ENCODE measurements at regions not wholly inside any gene's neighbourhood (a gene's known extent, or its start where the extent isn't known, plus 50 kb on each side); places are given as distances from the start of the nearest gene placed in this dataset.

DNA sequence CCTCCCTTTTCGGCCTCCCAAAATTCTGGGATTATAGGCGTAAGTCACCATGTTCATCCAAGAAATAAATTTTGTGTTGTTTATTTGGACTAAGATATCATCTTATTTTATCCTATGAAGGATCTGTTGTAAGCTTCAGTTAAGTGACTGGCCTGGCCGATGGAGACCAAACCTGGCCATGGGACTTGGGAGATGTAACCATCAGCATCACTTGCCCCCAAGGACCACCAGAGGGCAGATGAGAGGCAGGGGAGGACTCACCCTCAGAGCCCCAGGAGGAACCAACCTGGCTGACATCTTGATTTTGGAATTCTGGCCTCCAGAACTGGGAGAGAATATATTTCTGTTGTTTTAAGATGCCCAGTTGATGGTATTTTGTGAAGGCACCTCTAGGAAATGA, 266.7 kb downstream of the CDH26 start:
- H3K4me3 ChIP-seq = no peak overlapping the region
- no peak for TF ChIP-seq POLR2A (IDR thresholded peaks at IDR 0.05)
- TF ChIP-seq, protein P1, sequence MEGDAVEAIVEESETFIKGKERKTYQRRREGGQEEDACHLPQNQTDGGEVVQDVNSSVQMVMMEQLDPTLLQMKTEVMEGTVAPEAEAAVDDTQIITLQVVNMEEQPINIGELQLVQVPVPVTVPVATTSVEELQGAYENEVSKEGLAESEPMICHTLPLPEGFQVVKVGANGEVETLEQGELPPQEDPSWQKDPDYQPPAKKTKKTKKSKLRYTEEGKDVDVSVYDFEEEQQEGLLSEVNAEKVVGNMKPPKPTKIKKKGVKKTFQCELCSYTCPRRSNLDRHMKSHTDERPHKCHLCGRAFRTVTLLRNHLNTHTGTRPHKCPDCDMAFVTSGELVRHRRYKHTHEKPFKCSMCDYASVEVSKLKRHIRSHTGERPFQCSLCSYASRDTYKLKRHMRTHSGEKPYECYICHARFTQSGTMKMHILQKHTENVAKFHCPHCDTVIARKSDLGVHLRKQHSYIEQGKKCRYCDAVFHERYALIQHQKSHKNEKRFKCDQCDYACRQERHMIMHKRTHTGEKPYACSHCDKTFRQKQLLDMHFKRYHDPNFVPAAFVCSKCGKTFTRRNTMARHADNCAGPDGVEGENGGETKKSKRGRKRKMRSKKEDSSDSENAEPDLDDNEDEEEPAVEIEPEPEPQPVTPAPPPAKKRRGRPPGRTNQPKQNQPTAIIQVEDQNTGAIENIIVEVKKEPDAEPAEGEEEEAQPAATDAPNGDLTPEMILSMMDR (IDR thresholded peaks at IDR 0.05) = no peak
- DNase-seq = no peak
- H3K9me3 ChIP-seq = no peaks in the 10 kb centered on the region
- no peaks in the 10 kb centered on the region for H3K27me3 ChIP-seq
- H3K27ac ChIP-seq = no peak overlapping the region
- H3K4me1 ChIP-seq = no peaks in the 10 kb centered on the region
- intact Hi-C loops (cut with DNase I; ENCODE audit: low total_unique reads) = no loop called here
- no peaks in the 10 kb centered on the region for H3K36me3 ChIP-seq

- no peaks in the 10 kb centered on the region for H3K9me3 ChIP-seq
- no peak for DNase-seq
- no peak overlapping the region for H3K27ac ChIP-seq
- no peaks in the 10 kb centered on the region for H3K27me3 ChIP-seq
- H3K4me3 ChIP-seq = no peak overlapping the region
- no peaks in the 10 kb centered on the region for H3K36me3 ChIP-seq
- no peak for TF ChIP-seq POLR2A (IDR thresholded peaks at IDR 0.05)
- intact Hi-C loops (cut with DNase I; ENCODE audit: low total_unique reads) = no loop called here
- H3K4me1 ChIP-seq = no peaks in the 10 kb centered on the region
Observed at GRCh38 chr20:60228255-60228654, 270.0 kb downstream of the CDH26 start.

GRCh38 chr20:60232380-60232779, 274.2 kb downstream of the CDH26 start:
- H3K4me1 ChIP-seq = no peaks in the 10 kb centered on the region
- no peak for DNase-seq
- TF ChIP-seq POLR2A (IDR thresholded peaks at IDR 0.05) = no peak
- TF ChIP-seq, protein P1 (IDR thresholded peaks at IDR 0.05) = no peak
- no peak overlapping the region for H3K27ac ChIP-seq
- H3K36me3 ChIP-seq = no peaks in the 10 kb centered on the region
- H3K27me3 ChIP-seq = no peaks in the 10 kb centered on the region
- H3K4me3 ChIP-seq = no peak overlapping the region
- intact Hi-C loops (cut with DNase I; ENCODE audit: low total_unique reads) = no loop called here
- H3K9me3 ChIP-seq = no peaks in the 10 kb centered on the region

DNA sequence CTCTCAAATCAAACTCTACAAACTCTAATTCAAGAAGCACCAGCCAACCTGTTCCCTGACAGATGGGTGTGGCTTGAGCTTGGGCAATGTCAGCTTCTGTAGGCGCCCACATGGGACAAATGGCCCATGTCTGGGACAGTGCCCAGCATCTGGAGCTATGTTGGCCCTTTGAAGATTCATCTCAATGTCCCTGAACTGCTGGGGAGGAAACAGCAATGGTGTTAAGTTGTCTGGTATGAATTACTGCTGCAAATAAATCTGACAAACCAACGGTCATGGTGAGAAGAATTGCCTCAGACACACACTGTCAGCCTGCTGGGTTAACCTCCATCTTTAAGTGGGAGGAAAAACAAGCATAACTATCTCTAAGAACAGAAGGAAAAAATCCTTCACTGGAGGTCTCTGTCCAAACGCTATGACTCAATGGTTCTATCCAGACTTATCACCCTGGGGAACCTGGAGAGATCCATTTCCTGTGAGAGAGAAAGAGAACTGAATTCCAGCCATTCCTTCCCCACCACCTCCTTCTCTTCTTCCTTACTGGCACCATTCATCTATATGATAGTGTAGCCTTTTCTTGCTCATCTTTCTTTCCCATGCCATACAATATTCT, 274.9 kb downstream of the CDH26 start:
- intact Hi-C loops (cut with DNase I; ENCODE audit: low total_unique reads) = no loop called here
- no peak overlapping the region for H3K27ac ChIP-seq

DNA sequence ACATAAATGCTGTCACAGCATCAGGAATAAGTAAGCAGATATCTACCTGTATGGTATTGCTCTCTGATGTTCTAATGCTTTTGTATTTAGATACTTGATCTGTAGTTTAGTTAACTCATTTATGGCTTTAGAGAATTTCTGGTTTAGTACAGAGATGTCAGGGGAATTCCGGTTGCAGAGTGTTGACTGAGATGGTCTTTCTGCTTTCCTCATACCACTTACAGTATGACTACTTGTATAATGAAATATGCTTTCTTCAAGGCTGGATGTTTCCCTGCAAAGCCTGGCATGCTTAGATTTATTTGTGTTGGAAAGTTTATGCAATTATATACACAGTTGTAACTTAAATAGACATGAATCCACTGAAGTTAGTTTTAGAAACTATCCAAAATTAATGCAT, 278.4 kb downstream of the CDH26 start:
- Histone ChIP-seq H3K27ac (no peak overlapping the region), H3K9me3 (no peaks in the 10 kb centered on the region), H3K36me3 (no peaks in the 10 kb centered on the region), H3K27me3 (no peaks in the 10 kb centered on the region), H3K4me3 (no peak overlapping the region), H3K4me1 (no peaks in the 10 kb centered on the region)
- intact Hi-C loops (cut with DNase I; ENCODE audit: low total_unique reads) = no loop called here
- no peak for DNase-seq
- TF ChIP-seq, protein P1 (IDR thresholded peaks at IDR 0.05) = no peak
- TF ChIP-seq POLR2A (IDR thresholded peaks at IDR 0.05) = no peak

More for the DNA sequence above, 274.9 kb downstream of the CDH26 start:
- no peaks in the 10 kb centered on the region for H3K9me3 ChIP-seq
- H3K4me3 ChIP-seq = no peak overlapping the region
- DNase-seq = no peak
- H3K36me3 ChIP-seq = no peaks in the 10 kb centered on the region
- TF ChIP-seq, protein P1 (IDR thresholded peaks at IDR 0.05) = no peak
- no peak for TF ChIP-seq POLR2A (IDR thresholded peaks at IDR 0.05)
- no peaks in the 10 kb centered on the region for H3K4me1 ChIP-seq
- no peaks in the 10 kb centered on the region for H3K27me3 ChIP-seq

DNA sequence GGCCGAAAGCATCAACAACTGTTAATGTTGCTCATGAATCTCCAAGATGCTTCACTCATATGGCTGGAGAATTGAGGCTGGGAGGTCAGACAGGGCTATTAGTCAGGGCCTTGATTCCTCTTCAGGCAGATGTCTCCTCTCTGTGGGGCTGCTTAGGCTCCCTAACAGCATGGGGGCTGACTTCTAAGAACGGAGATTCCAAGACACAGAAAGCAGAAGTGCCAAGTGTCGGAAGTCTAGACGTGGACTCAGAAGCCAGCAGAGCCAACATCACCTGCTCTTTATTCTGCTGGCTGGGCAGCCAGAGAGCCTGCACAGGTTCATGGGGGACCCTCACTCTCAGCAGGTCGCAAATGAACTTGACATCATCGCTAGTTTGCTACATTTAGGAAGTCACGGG, 279.8 kb downstream of the CDH26 start:
- Histone ChIP-seq H3K27ac (no peak overlapping the region), H3K9me3 (no peaks in the 10 kb centered on the region), H3K36me3 (no peaks in the 10 kb centered on the region), H3K27me3 (no peaks in the 10 kb centered on the region), H3K4me3 (no peak overlapping the region), H3K4me1 (no peaks in the 10 kb centered on the region)
- no peak for DNase-seq
- intact Hi-C loops (cut with DNase I; ENCODE audit: low total_unique reads) = no loop called here
- TF ChIP-seq, protein P1 (IDR thresholded peaks at IDR 0.05) = no peak
- no peak for TF ChIP-seq POLR2A (IDR thresholded peaks at IDR 0.05)

All from uterus (tissue), 3 donors.